ENCODE measurements at regions not wholly inside any gene's neighbourhood (a gene's known extent, or its start where the extent isn't known, plus 50 kb on each side); places are given as distances from the start of the nearest gene placed in this dataset.

DNA sequence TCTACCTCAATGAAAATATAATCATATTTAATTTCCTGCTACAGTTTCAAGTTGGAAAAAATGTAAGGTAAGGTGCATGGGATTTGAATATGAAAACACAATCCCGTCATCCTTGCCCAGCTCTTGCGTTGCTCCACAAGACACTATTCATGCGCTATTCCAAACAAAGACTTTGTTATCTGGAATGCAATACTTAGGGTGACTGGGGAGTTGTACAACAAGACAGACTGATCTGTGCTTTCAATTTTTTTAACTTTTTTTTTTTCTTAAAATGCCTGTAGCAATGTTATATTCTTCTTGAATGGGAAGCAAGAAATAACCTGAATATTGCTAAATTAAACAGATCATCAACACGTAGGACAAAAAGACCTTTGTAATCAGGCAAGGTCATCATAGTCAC, 1077.2 kb downstream of the TTLL7 start:
- no peak for DNase-seq

- DNase-seq, result no peak
These were observed 1078.3 kb downstream of the TTLL7 start for GRCh38 chr1:82920418-82921248.

DNA sequence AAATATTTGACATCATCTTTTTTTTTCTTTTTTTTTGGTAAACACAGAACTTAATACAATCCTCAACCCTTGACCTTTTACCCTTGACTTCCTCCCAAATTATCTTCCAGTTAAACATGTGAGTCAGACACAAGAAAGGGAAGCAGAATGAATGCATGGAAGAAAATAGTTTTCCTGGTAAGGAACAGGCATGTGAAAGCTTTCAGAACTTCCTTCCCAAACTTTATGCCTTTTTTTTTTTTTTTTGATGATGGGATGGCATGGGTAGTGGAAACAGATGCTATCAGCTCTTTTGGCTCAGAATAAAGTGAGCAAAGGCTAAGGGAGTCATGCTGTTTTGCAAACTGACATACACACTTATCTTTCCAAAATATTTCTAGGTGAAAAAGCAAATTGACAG, 1079.1 kb downstream of the TTLL7 start:
- DNase-seq, result no peak

DNA sequence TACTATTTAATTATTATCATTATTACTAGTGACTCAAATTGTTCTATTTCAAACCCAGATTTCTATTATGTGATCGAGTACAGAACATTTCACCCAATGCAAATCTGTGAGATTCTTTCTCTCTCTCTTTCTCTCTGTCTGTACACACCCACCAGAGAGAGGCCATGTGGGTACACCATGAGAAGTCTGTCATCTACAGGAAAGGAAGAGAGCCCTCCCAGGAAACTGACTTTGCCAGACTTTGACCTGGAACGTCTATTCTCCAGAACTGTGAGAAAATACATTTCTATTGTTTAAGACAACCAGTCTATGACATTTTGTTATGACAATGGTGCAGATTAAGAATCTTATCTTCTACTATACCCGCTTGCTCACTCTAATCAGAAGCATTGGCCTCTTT, 1091.6 kb downstream of the TTLL7 start:
- no peak for DNase-seq

DNA sequence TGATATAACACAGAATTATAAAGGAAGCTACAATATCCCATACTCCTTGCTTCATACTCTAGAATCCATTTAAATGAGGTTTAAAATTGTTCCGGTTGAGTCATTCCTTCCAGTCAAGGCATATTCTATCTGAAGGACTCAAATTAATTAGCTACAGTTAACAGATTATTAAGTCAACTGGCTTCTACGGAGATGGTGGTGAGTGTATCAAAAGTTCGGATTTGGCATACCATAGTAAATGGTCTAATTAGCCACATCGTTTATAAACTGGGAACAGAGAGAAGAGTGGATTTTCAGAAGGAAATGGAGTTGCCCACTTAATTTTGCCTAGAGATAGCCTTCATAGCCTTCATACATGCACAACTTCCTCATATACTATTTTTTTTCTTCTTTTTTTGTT, 1095.3 kb downstream of the TTLL7 start:
- DNase-seq, result no peak

DNA sequence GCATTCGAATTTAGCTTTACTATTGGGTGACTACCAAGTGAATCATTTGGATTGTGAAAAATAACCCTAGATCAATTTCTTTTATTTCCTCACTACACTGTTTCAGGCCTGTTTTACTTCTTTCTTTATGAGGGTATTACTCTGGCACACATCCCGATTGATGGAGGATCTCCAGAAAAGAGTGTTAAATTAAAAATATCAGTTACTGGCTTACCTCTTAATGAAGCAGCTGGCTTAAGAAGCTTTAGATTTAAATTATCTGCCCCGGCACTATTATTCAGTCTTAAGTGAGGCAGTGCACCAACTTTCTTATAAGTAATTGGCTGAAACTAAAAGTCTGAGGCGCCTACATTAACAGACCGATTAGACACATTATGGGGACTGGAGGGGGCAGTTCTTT, 1097.4 kb downstream of the TTLL7 start:
- no peak for DNase-seq

DNA sequence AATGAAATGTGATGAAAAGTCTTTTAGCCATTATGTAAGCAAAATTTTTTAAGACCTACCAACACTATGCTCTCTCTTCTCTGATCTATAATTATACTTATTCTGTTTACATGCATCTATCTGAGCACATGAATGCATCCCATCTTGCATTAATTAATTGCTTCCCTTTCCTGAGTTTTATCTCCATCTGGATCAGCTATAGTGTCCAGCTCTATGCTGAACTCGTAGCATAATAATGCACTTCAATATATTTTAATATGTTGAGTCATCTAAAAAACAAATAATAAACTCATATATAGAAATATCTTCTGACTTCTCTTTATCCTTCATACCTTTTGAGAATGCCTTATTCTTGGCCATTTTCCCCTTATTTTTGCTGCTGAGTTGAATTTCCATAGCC, 1097.8 kb downstream of the TTLL7 start:
- DNase-seq, result no peak

- DNase-seq, result no peak
These were observed 1098.3 kb downstream of the ADGRL2 start for GRCh38 chr1:82899017-82899416.

- DNase-seq, result no peak
These were observed 1096.8 kb downstream of the ADGRL2 start for GRCh38 chr1:82897549-82897948.

GRCh38 chr1:82896036-82896435, 1095.3 kb downstream of the ADGRL2 start:
- no peak for DNase-seq

GRCh38 chr1:82894635-82895034, 1093.9 kb downstream of the ADGRL2 start:
- DNase-seq, result no peak

DNA sequence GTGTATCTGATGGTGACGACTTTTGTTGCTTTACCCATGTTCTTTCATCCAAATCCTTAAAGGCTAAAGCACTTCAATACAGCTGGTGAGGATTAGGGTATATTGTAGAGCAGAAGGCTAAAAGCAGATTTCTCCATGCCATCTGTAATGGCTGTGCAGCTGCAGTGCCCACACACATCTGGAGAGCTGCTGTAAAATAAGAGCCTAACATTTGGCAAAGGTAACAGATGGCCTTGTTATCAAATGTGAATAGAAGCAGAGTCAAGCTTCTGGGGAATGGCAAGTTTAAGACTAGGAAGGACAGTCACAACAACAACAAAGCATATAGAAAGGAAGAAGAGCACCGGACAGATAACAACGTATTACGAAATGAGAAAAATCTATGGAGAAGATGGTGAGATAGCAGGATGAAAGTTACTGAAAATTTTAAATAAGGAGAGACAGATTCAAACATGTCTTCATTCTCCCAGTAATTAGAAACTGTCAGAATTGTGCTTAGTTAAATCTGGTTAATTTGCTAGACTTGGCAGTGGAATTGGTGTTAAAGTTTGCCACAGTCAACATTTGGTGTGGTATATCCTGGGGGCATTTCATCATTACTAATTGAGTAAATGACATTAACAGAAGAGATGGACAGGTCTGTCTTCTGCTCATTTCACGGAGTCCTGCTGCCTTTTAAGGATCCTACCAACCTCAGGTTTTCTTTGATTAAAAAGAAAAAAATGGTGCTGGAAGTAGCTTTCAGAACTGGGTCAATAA, 1093.2 kb downstream of the ADGRL2 start:
- DNase-seq, result no peak

DNA sequence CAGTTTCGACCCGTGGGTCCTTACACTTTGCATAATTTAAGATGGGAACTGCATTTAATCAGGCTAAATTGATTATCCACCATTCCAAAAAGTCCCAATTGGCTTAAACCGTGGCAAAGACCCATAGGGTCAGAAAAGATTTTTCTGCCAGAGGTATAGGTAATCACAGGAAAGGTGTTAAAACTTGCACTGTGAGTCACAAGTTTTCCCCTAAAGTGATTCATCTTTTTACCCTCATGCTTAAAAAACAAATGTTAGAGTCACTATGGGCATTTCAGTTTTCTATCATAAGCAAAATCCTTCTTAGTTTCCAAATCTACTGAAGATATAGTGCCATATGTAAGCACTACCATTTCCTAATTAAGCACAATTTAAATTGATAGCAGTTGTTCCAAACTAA, 1079.8 kb downstream of the ADGRL2 start:
- DNase-seq, result no peak

- no peak for DNase-seq
These were observed 1079.1 kb downstream of the ADGRL2 start for GRCh38 chr1:82879701-82880305.

DNA sequence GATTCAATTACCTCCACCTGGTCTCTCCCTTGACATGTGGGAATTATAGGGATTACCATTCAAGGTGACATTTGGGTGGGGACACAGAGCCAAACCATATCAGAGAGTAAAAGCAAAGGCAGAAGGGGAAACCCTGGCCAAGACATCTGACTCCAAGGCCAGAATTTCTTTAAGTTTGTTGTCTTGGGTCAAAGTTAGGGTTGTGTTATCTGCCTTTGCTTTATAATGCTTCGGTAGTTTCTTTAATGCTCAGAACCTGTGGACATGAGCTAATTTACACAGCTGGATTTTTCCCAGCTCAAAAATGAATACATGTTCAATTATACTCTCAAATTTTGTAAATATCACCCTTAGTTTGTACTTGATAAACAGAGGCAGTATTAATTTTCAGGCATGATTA, 1074.4 kb downstream of the ADGRL2 start:
- no peak for DNase-seq

DNA sequence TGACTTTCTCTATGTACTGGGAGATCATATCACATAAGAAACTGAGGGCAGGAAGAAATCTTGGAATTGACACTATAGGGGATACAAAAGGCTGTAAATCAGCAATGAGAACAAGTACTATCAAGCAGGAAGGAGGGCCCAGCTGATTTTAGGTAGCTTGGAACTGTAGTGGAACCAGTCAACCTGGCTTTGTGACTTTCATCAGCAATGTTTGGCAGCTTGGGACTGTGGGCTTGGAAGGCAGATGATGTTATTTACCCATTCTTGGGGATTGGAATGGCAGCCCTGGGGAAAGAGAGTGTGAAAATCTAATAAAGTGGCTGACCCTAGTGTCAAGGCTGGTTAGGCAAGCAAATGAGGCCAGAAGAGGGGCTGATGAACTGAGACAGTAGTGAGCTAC, 1073.3 kb downstream of the ADGRL2 start:
- no peak for DNase-seq

GRCh38 chr1:82870332-82870731, 1069.6 kb downstream of the ADGRL2 start:
- no peak for DNase-seq

- no peak for DNase-seq
These were observed 1067.0 kb downstream of the ADGRL2 start for GRCh38 chr1:82867781-82868180.

- no peak for DNase-seq
These were observed 1061.0 kb downstream of the ADGRL2 start for GRCh38 chr1:82861749-82862148.

DNA sequence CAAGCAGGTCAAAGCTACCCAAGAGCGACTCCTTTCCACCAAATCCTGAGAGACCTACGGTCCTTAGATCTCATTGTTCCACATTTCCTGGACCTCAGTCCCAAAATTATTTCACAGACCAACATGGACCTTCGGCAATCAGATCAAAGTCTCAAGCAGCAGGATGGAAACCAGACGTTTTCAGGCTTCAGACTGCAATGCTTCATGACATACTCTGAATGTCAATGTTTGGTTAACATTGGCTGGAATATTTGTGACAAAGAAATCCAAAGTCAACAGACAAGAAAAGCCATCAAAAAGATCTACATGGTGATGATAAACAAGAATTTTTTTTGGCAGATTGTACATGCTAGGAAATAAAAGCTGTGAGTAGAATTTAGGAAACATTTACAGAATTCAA, 1057.3 kb downstream of the ADGRL2 start:
- no peak for DNase-seq

- no peak for DNase-seq
These were observed 1048.7 kb downstream of the ADGRL2 start for GRCh38 chr1:82849460-82849859.

DNA sequence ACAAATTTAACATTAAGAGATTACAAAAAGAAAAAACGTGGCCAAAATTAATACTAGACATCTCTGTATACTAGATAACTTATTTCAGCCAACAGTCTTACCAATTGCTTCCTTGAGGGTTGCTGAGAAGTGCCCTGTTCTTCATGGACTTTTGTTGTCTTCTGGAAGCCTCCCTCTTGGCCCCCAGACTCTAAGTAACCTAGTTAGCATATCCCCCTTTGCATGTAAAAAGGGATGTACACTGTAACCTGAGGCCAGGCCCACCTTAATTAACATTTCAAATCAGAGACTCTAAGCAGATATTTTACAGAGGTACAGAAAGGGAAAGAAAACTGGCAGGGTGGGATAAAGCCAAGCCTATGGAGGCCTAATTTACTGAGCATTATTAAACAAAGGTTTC, 1047.3 kb downstream of the ADGRL2 start:
- DNase-seq, result no peak

- no peak for DNase-seq
These were observed 1045.1 kb downstream of the ADGRL2 start for GRCh38 chr1:82845866-82846265.
